A549 (cell line): ENCODE measurements at regions not wholly inside any gene's neighbourhood (a gene's known extent, or its start where the extent isn't known, plus 50 kb on each side); places are given as distances from the start of the nearest gene placed in this dataset.

Source experiments
- BCL3 ChIP-seq: fragments of >200 bp; sonication (Bioruptor Twin); formaldehyde crosslinking; IDR thresholded peaks from 3 replicates; pipeline ENCODE4 v1.6.1; 2016
- CHD2 ChIP-seq: fragments of 150-350 bp; IDR thresholded peaks from 2 replicates; pipeline ENCODE4 v1.6.1; 2014; ENCODE audit warnings: low read length; ENCODE audit not compliant: partially characterized antibody
- ELK1 ChIP-seq: fragments of 150-350 bp; IDR thresholded peaks from 2 replicates; pipeline ENCODE4 v1.6.1; 2014; ENCODE audit warnings: low read depth, mild to moderate bottlenecking, low read length
- JUN ChIP-seq, 2 experiments: fragments of >200 bp; sonication (Bioruptor Twin); formaldehyde crosslinking; IDR thresholded peaks; 2 replicates in 1 of 2; 3 replicates in 1 of 2; pipeline ENCODE4 v1.6.1; 2016 to 2017
- JUNB ChIP-seq: fragments of >200 bp; sonication (Bioruptor Twin); formaldehyde crosslinking; IDR thresholded peaks from 2 replicates; pipeline ENCODE4 v1.6.1; 2016
- KDM1A ChIP-seq: fragments of 200-600 bp; sonication (generic); IDR thresholded peaks from 2 replicates; pipeline ENCODE4 v1.6.1; 2016; ENCODE audit warnings: low read depth, mild to moderate bottlenecking
- NFE2L2 ChIP-seq: fragments of 150-350 bp; conservative IDR thresholded peaks from 2 replicates; pipeline ENCODE4 v1.6.1; 2014; ENCODE audit warnings: low read length
- RAD21 ChIP-seq, 2 experiments: fragments of >200 bp in 1 of 2; sonication (Bioruptor Twin) in 1 of 2; formaldehyde crosslinking in 1 of 2; IDR thresholded peaks in 1 of 2; conservative IDR thresholded peaks in 1 of 2; 2 replicates in 1 of 2; 3 replicates in 1 of 2; pipeline ENCODE4 v1.6.1; 2012 to 2018; ENCODE audit warnings: inconsistent platforms in 1 of 2
- SMC3 ChIP-seq: fragments of >200 bp; sonication (Bioruptor Twin); formaldehyde crosslinking; IDR thresholded peaks from 3 replicates; pipeline ENCODE4 v1.6.1; 2018; ENCODE audit warnings: inconsistent platforms
- TF ChIP-seq, protein P1 (sequence below): fragments of >200 bp; sonication (Bioruptor Twin); formaldehyde crosslinking; IDR thresholded peaks from 3 replicates; pipeline ENCODE4 v1.5.1; 2016
- TF ChIP-seq, protein P2 (sequence below): IDR thresholded peaks from 2 replicates; pipeline ENCODE4 v1.6.1; 2012; ENCODE audit warnings: low read depth, borderline replicate concordance

GRCh38 chr5:42949348-42950115 lies 90.6 kb downstream of the ANXA2R start:
- TF ChIP-seq BCL3 (no peak), RAD21 (conservative IDR thresholded peaks at IDR 0.05 in 1 of 2, IDR thresholded peaks at IDR 0.05 in 1 of 2) (peak in 1 of 2 experiments; percentile 26; a peak in 1 of 5 replicates), NFE2L2 (no peak), JUNB (no peak), ELK1 (no peak), SMC3 (peak; percentile 29; the same call in 2 of the 3 replicates), KDM1A (no peak), JUN (IDR thresholded peaks at IDR 0.05) (no peak), CHD2 (no peak)
- TF ChIP-seq, protein P1, sequence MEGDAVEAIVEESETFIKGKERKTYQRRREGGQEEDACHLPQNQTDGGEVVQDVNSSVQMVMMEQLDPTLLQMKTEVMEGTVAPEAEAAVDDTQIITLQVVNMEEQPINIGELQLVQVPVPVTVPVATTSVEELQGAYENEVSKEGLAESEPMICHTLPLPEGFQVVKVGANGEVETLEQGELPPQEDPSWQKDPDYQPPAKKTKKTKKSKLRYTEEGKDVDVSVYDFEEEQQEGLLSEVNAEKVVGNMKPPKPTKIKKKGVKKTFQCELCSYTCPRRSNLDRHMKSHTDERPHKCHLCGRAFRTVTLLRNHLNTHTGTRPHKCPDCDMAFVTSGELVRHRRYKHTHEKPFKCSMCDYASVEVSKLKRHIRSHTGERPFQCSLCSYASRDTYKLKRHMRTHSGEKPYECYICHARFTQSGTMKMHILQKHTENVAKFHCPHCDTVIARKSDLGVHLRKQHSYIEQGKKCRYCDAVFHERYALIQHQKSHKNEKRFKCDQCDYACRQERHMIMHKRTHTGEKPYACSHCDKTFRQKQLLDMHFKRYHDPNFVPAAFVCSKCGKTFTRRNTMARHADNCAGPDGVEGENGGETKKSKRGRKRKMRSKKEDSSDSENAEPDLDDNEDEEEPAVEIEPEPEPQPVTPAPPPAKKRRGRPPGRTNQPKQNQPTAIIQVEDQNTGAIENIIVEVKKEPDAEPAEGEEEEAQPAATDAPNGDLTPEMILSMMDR = peak; percentile 33; the same call in 2 of the 3 replicates
- TF ChIP-seq, protein P2, sequence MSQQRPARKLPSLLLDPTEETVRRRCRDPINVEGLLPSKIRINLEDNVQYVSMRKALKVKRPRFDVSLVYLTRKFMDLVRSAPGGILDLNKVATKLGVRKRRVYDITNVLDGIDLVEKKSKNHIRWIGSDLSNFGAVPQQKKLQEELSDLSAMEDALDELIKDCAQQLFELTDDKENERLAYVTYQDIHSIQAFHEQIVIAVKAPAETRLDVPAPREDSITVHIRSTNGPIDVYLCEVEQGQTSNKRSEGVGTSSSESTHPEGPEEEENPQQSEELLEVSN = no peak
